Activated CD4-positive, alpha-beta T cell treated with anti-CD3 and anti-CD28 coated beads, Interleukin-2, amount 50 U/mL, for 24 hours (primary cell): ENCODE measurements at regions not wholly inside any gene's neighbourhood (a gene's known extent, or its start where the extent isn't known, plus 50 kb on each side); places are given as distances from the start of the nearest gene placed in this dataset.

Experiments used
- DNase-seq, 2 donors: peaks; one replicate each; pipeline ENCODE4 v3.0.0-alpha.2; 2020; ENCODE audit warnings: low read depth in 1 of 2, low spot score in 1 of 2

GRCh38 chr5:56492812-56493211 lies 259.7 kb upstream of the ANKRD55 start:
- DNase-seq: no peak

- no peak for DNase-seq
Observed at GRCh38 chr5:56490971-56491468, 257.9 kb upstream of the ANKRD55 start.

- no peak for DNase-seq
Observed at GRCh38 chr5:56489272-56489671, 256.1 kb upstream of the ANKRD55 start.

GRCh38 chr5:56487528-56488115 lies 254.5 kb upstream of the ANKRD55 start:
- DNase-seq: no peak

GRCh38 chr5:56482363-56482762 lies 249.2 kb upstream of the ANKRD55 start:
- DNase-seq: no peak

- no peak for DNase-seq
Observed at GRCh38 chr5:56481428-56482357, 248.6 kb upstream of the ANKRD55 start.

- peak in 1 of 2 donors; percentile 13 for DNase-seq
Observed at GRCh38 chr5:56480705-56481427, 247.7 kb upstream of the ANKRD55 start.

- DNase-seq: no peak
Observed at GRCh38 chr5:56480078-56480704, 247.1 kb upstream of the ANKRD55 start.

GRCh38 chr5:56479696-56480077 lies 246.6 kb upstream of the ANKRD55 start:
- DNase-seq: no peak

- no peak for DNase-seq
Observed at GRCh38 chr5:56479126-56479525, 246.0 kb upstream of the ANKRD55 start.

- DNase-seq: no peak
Observed at GRCh38 chr5:56478062-56478461, 244.9 kb upstream of the ANKRD55 start.

GRCh38 chr5:56476487-56476856 lies 243.3 kb upstream of the ANKRD55 start:
- no peak for DNase-seq

- no peak for DNase-seq
Observed at GRCh38 chr5:56475689-56476486, 242.8 kb upstream of the ANKRD55 start.

GRCh38 chr5:56471707-56472106 lies 238.6 kb upstream of the ANKRD55 start:
- DNase-seq: no peak

- DNase-seq: no peak
Observed at GRCh38 chr5:56470007-56470406, 236.9 kb upstream of the ANKRD55 start.

GRCh38 chr5:56468277-56468676 lies 235.1 kb upstream of the ANKRD55 start:
- no peak for DNase-seq

- no peak for DNase-seq
Observed at GRCh38 chr5:56467176-56467717, 234.1 kb upstream of the ANKRD55 start.

- DNase-seq: no peak
Observed at GRCh38 chr5:56466136-56466816, 233.1 kb upstream of the ANKRD55 start.

GRCh38 chr5:56465769-56466135 lies 232.6 kb upstream of the ANKRD55 start:
- DNase-seq: no peak
